ENCODE measurements at regions not wholly inside any gene's neighbourhood (a gene's known extent, or its start where the extent isn't known, plus 50 kb on each side); places are given as distances from the start of the nearest gene placed in this dataset.

DNA sequence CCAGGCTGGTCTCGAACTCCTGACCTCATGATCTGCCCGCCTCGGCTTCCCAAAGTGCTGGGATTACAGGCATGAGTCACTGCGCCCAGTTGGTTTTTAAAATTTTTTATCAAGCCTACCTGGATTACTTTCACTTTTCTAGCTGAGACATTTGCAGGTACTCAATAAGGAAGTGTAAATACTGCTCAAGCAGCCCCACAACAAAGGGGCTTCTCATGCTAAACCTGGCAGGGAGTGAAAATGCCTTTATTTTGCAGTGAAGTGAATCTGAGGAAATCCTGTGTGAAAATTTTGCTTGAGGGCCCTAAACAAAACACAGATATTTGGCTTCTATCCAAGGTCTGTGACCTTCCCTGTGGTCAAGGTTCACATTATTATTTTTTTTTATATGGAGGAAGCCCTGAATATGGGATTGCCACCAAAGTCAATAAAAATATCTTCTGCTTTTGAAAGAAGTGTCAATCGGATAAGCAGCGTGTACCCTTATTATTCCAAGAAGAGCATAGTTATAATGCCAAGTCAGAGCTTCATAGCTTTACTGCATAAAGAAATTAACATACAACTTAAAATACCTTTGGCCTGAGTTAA lies 481.0 kb downstream of the SH2D1A start:
- dilution Hi-C loops (cut with HindIII; ENCODE audit: low sequenced_read_pairs, unreplicated experiment), result no loop called here
- H2BK120ac ChIP-seq (ENCODE audit: low read depth, low read length), result no peak overlapping the region
- H3K4ac ChIP-seq (ENCODE audit: low read depth, low read length), result no peak overlapping the region
- H2BK5ac ChIP-seq (ENCODE audit: low read depth, low read length, poor library complexity, severe bottlenecking), result no peak overlapping the region
- H4K8ac ChIP-seq (ENCODE audit: low read depth in 2 of 2, low read length in 2 of 2), result no peak overlapping the region
- ChIA-PET CTCF (no interaction called here), POLR2A (ENCODE audit: unreplicated experiment) (no interaction called here)
- no CpG with 5 or more reads among the region's 6 CpGs for WGBS, 2 experiments (ENCODE audit: extremely low coverage in 2 of 2, insufficient read length in 1 of 2)
- no peak overlapping the region for H3K4me3 ChIP-seq (ENCODE audit: insufficient read depth, low read depth, low read length)
- H2BK20ac ChIP-seq (ENCODE audit: low read depth, low read length), result no peak overlapping the region
- no peak overlapping the region for H4K91ac ChIP-seq (ENCODE audit: insufficient read depth, low read depth, low read length)
- no peak overlapping the region for H2AFZ ChIP-seq (replicated peaks; ENCODE audit: low read length, poor library complexity)
- no peaks in the 10 kb centered on the region for H3K36me3 ChIP-seq (ENCODE audit: control insufficient read depth, insufficient read depth, low read length)
- H3K9me3 ChIP-seq (ENCODE audit: control insufficient read depth, insufficient read depth, low read length), result no peaks in the 10 kb centered on the region
- no peak overlapping the region for H3K27ac ChIP-seq (ENCODE audit: insufficient read depth, low read length)
- ATAC-seq (ENCODE audit: low read depth) (no peak), DNase-seq (no peak)
- no peak overlapping the region for H3K4me2 ChIP-seq (ENCODE audit: low read depth, low read length)
- no peak overlapping the region for H2BK15ac ChIP-seq (ENCODE audit: low read depth, low read length)
- no peaks in the 10 kb centered on the region for H3K79me1 ChIP-seq (ENCODE audit: low read depth in 1 of 2, low read length in 2 of 2)
- BruUV-seq (replicated peaks), result no TSS peak
- H3K27me3 ChIP-seq (ENCODE audit: control insufficient read depth, insufficient read depth, low read length), result no peaks in the 10 kb centered on the region
- intact Hi-C loops (cut with micrococcal nuclease), result no loop called here
- H3K14ac ChIP-seq (replicated peaks; ENCODE audit: low read depth, low read length), result no peak overlapping the region
- no peak overlapping the region for H2AK5ac ChIP-seq (ENCODE audit: low read depth, low read length)
- no peak overlapping the region for H3K23ac ChIP-seq (ENCODE audit: low read depth, low read length)
- no peak overlapping the region for H3K56ac ChIP-seq (ENCODE audit: extremely low read depth, insufficient read depth, low read length)
- H4K5ac ChIP-seq (ENCODE audit: low read depth, low read length), result no peak overlapping the region
- H4K20me1 ChIP-seq (ENCODE audit: insufficient read depth, low read length), result no peaks in the 10 kb centered on the region
- in situ Hi-C loops (cut with MboI; ENCODE audit: low sequenced_read_pairs), result no loop called here
- no peaks in the 10 kb centered on the region for H3K4me1 ChIP-seq (ENCODE audit: control insufficient read depth, insufficient read depth, low read length)
- H3K9ac ChIP-seq (ENCODE audit: low read depth, low read length), result no peak overlapping the region
- H3K9me1 ChIP-seq (ENCODE audit: insufficient read depth, low read length), result no peaks in the 10 kb centered on the region
- H2AK9ac ChIP-seq (replicated peaks; ENCODE audit: low read depth, low read length, poor library complexity), result no peak overlapping the region
- TF ChIP-seq RFX5 (IDR thresholded peaks at IDR 0.05; ENCODE audit: low read depth, low read length), result no peak
- no peak for TF ChIP-seq MAFK (IDR thresholded peaks at IDR 0.05; ENCODE audit: low read depth, low read length)
- no peak for TF ChIP-seq MAZ (IDR thresholded peaks at IDR 0.05; ENCODE audit: borderline replicate concordance, low read depth, low read length)
- no peak for TF ChIP-seq RCOR1 (IDR thresholded peaks at IDR 0.05; ENCODE audit: insufficient replicate concordance, low read length)
- TF ChIP-seq CEBPB (IDR thresholded peaks at IDR 0.05; ENCODE audit: low read depth, low read length), result no peak
- TF ChIP-seq BHLHE40 (IDR thresholded peaks at IDR 0.05; ENCODE audit: low read depth, low read length), result no peak
- H3K18ac ChIP-seq (ENCODE audit: low read depth, low read length), result no peak overlapping the region
